Chondrocyte (in vitro differentiated cells): ENCODE measurements at regions not wholly inside any gene's neighbourhood (a gene's known extent, or its start where the extent isn't known, plus 50 kb on each side); places are given as distances from the start of the nearest gene placed in this dataset.

ENCODE experiments used
- DNase-seq: peaks from one replicate; pipeline ENCODE4 v3.0.0; 2021; ENCODE audit warnings: mixed read lengths, low spot score
- H3K27ac Mint-ChIP-seq: one replicate; pipeline ENCODE4 v1.8.0; 2021; ENCODE audit warnings: mild to moderate bottlenecking, moderate library complexity, mixed read lengths; ENCODE audit not compliant: unreplicated experiment
- H3K27me3 Mint-ChIP-seq: 2 replicates; pipeline ENCODE4 v1.8.0; 2021; ENCODE audit warnings: low read depth, mixed read lengths
- H3K36me3 Mint-ChIP-seq: 2 replicates; pipeline ENCODE4 v1.8.0; 2021; ENCODE audit warnings: low read depth, mixed read lengths
- H3K4me1 Mint-ChIP-seq: 2 replicates; pipeline ENCODE4 v1.8.0; 2021; ENCODE audit warnings: low read depth, mild to moderate bottlenecking, mixed read lengths
- H3K4me3 Mint-ChIP-seq: one replicate; pipeline ENCODE4 v1.8.0; 2021; ENCODE audit warnings: mild to moderate bottlenecking, moderate library complexity, mixed read lengths; ENCODE audit not compliant: unreplicated experiment
- H3K9me3 Mint-ChIP-seq: 2 replicates; pipeline ENCODE4 v1.8.0; 2021; ENCODE audit warnings: low read depth, mixed read lengths
- TF ChIP-seq, protein P1 (sequence below): fragments of 200-600 bp; sonication (generic); IDR thresholded peaks from 2 replicates; pipeline ENCODE4 v1.5.0; 2021; ENCODE audit warnings: antibody characterized with exemption, mild to moderate bottlenecking, moderate library complexity

DNA sequence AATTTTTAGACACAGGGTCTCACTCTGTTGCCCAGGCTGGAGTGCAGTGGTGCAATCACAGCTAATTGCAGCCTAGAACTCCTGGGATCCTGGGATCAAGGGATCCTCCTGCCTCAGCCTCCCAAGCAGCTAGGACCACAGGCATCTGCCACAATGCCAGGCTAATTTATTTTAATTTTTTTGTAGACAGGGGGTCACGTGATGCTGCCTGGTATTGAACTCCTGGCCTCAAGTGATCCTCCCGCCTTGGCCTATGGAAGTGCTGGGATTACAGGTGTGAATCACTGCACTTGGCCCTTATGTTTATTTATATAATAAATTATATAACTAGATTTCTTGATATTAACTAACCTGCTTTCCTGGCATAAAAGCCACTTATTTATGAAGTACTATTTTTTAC, 1081.7 kb upstream of the FANCL start:
- H3K36me3 Mint-ChIP-seq: no peaks in the 10 kb centered on the region
- no peak for DNase-seq
- TF ChIP-seq, protein P1, sequence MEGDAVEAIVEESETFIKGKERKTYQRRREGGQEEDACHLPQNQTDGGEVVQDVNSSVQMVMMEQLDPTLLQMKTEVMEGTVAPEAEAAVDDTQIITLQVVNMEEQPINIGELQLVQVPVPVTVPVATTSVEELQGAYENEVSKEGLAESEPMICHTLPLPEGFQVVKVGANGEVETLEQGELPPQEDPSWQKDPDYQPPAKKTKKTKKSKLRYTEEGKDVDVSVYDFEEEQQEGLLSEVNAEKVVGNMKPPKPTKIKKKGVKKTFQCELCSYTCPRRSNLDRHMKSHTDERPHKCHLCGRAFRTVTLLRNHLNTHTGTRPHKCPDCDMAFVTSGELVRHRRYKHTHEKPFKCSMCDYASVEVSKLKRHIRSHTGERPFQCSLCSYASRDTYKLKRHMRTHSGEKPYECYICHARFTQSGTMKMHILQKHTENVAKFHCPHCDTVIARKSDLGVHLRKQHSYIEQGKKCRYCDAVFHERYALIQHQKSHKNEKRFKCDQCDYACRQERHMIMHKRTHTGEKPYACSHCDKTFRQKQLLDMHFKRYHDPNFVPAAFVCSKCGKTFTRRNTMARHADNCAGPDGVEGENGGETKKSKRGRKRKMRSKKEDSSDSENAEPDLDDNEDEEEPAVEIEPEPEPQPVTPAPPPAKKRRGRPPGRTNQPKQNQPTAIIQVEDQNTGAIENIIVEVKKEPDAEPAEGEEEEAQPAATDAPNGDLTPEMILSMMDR: no peak
- H3K9me3 Mint-ChIP-seq: peaks cover 4% of the 10 kb centered on the region
- peaks cover 12% of the 10 kb centered on the region for H3K27me3 Mint-ChIP-seq
- no peak overlapping the region for H3K4me3 Mint-ChIP-seq
- H3K4me1 Mint-ChIP-seq: no peaks in the 10 kb centered on the region
- no peak overlapping the region for H3K27ac Mint-ChIP-seq

DNA sequence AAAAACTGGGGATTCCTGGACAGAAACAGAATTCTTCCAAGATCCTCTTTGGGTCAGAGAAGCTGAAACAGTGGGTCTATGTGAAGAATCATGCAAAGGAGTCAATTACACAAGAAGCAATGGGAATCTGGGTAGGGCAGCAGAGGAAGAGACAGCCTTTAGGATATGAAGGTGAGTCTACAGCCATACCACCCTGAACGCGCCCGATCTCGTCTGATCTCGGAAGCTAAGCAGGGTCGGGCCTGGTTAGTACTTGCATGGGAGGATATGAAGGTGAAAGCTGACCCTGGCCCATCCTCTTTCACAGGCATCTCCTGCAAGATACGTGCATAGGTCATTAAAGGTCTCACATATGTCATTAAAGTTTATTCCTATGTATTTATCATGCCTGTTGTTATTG, 1080.9 kb upstream of the FANCL start:
- Mint-ChIP-seq H3K36me3 (no peaks in the 10 kb centered on the region), H3K27me3 (peaks cover 12% of the 10 kb centered on the region), H3K9me3 (no peaks in the 10 kb centered on the region), H3K4me3 (no peak overlapping the region), H3K27ac (no peak overlapping the region), H3K4me1 (no peaks in the 10 kb centered on the region)
- TF ChIP-seq, protein P1: no peak
- no peak for DNase-seq

DNA sequence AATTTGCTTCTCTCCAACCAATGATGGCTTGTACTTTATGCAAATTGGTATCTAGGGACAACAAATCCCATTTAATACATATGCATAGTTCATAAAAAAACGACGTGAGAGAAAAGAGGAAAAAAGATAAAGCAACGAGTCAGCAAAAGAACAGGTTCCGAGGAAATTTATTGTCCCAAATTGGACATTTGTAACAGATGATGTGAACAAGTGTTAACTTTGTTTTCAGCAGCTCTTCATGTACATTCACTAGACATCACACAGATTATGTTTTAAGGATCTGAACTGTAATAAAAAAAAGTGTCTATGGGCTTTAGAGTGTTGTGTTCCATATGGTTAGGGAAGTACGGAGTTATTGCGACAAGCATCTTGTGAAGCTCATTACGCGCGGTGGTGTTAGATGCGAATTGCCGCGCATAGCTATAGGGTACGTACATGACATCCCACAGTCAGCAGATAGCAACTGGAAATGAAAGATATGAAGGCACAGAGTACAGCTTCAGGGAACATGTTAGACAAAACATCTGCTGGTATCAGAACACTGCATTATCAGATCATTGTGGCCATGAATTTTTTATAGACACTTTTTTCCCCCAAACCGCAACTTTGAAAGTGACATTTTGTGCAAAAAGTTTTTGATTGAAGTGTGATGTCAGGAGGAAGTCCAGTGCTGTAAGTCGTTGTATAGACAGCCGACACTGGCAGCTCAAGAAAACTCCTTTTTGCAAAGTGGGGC, 1073.1 kb upstream of the FANCL start:
- no peak for DNase-seq
- no peaks in the 10 kb centered on the region for H3K4me1 Mint-ChIP-seq
- no peak overlapping the region for H3K27ac Mint-ChIP-seq
- TF ChIP-seq, protein P1: no peak
- no peaks in the 10 kb centered on the region for H3K9me3 Mint-ChIP-seq
- H3K4me3 Mint-ChIP-seq: no peak overlapping the region
- H3K36me3 Mint-ChIP-seq: no peaks in the 10 kb centered on the region
- peaks cover 31% of the 10 kb centered on the region for H3K27me3 Mint-ChIP-seq

DNA sequence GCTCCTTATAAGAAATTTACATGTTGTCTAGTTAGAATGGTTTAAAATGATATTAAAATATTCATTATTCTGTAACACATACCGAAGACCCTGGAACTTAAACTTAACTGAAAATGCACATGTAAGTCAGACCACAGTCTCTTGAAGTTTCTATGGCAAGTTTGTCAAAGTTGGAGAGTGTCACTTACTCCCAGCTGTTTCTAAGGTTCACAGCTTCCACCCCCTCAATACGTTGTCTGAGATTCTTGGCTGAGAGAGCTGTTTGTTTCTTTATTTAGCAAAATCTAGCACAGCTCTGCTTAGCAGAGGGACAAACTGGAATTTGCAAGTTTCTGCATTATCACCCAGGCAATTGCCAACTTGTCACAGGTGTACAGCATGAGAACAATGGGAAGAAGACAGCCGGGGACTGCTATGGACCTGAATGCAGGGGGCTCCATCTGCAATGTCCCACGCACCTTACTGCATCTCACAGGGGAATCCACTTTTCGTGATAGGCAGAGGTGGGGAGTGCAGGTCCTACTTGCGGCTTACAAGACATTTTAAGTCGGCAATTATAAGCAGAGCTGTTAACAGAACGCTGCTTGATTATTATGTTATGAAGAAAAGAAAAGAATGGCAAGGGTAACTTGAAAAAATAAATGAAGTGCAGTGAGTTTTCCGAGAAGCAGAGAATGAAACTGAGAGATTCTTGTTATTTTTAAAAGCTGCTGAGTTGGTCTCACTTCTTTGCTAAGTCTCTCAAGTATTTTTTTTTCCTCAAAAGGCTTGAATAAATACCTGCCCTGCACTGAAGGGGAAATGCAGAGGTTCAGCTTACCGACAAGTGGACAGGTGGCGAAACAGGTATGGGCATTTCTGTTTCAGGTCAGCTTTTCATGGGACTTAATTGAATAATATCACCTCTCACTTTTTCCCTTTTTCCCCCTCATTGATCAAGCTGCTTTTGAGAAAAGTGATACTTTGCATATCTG, 1072.1 kb upstream of the FANCL start:
- TF ChIP-seq, protein P1: no peak
- H3K27ac Mint-ChIP-seq: no peak overlapping the region
- no peaks in the 10 kb centered on the region for H3K36me3 Mint-ChIP-seq
- no peaks in the 10 kb centered on the region for H3K4me1 Mint-ChIP-seq
- peaks cover 32% of the 10 kb centered on the region for H3K27me3 Mint-ChIP-seq
- DNase-seq: no peak
- no peaks in the 10 kb centered on the region for H3K9me3 Mint-ChIP-seq
- no peak overlapping the region for H3K4me3 Mint-ChIP-seq

DNA sequence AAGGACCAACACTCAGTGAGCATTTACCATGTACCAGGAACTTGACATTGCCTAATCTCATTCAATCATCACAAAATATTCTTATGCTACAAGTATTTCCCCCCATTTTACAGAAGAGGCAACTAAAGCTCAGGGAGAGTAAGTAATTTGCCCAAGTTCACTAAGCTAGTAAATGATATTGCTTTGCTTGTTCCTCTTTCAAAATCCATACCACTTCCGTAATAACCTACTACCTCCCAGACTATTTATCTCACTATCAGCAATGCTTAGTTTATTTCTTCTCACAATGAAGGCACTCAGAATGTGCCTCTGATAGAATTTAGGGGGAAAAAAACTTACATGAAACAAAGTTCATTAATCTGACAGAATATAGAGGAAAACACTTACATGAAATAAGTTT, 1070.9 kb upstream of the FANCL start:
- H3K27ac Mint-ChIP-seq: no peak overlapping the region
- TF ChIP-seq, protein P1: no peak
- no peaks in the 10 kb centered on the region for H3K4me1 Mint-ChIP-seq
- no peaks in the 10 kb centered on the region for H3K9me3 Mint-ChIP-seq
- H3K36me3 Mint-ChIP-seq: no peaks in the 10 kb centered on the region
- H3K4me3 Mint-ChIP-seq: no peak overlapping the region
- no peak for DNase-seq
- H3K27me3 Mint-ChIP-seq: peaks cover 29% of the 10 kb centered on the region
